H1 (cell line): ENCODE measurements at regions not wholly inside any gene's neighbourhood (a gene's known extent, or its start where the extent isn't known, plus 50 kb on each side); places are given as distances from the start of the nearest gene placed in this dataset.

ENCODE experiments used
- JUN ChIP-seq: IDR thresholded peaks from 2 replicates; pipeline ENCODE4 v1.6.1; 2011; ENCODE audit warnings: low read depth, mild to moderate bottlenecking, improper control_type of control experiment, low read length
- NRF1 ChIP-seq: IDR thresholded peaks from 2 replicates; pipeline ENCODE4 v1.6.1; 2011; ENCODE audit warnings: mild to moderate bottlenecking, low read depth, low read length, improper control_type of control experiment
- TF ChIP-seq, protein P1 (sequence below), 3 experiments: IDR thresholded peaks; 1 replicate in 2 of 3; 2 replicates in 1 of 3; pipeline versions ENCODE4 v1.5.1 to v1.6.1; 2011; ENCODE audit warnings: low read length in 3 of 3, mild to moderate bottlenecking in 3 of 3, inconsistent platforms in 2 of 3, low read depth in 1 of 3, moderate library complexity in 1 of 3; ENCODE audit not compliant: insufficient read depth in 1 of 3; ENCODE audit errors: control extremely low read depth in 1 of 3

DNA sequence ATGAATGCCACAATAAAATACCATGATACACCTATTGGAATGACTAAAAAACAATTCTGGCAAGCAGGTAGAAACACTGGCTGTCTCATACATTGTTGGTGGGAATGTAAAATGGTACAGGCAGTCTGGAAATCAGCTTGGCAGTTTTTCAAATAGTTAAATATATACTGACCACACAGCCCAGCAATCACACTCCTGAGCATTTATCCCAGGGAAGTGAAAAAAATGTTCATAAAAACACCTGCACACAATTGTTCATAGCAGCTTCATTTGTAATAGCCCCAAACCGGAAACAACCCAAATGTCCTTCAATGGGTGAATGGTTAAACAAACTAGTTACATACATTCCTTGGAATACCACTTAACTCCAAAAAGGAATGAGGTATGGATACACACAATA lies 137.2 kb downstream of the TFCP2L1 start:
- TF ChIP-seq, protein P1, sequence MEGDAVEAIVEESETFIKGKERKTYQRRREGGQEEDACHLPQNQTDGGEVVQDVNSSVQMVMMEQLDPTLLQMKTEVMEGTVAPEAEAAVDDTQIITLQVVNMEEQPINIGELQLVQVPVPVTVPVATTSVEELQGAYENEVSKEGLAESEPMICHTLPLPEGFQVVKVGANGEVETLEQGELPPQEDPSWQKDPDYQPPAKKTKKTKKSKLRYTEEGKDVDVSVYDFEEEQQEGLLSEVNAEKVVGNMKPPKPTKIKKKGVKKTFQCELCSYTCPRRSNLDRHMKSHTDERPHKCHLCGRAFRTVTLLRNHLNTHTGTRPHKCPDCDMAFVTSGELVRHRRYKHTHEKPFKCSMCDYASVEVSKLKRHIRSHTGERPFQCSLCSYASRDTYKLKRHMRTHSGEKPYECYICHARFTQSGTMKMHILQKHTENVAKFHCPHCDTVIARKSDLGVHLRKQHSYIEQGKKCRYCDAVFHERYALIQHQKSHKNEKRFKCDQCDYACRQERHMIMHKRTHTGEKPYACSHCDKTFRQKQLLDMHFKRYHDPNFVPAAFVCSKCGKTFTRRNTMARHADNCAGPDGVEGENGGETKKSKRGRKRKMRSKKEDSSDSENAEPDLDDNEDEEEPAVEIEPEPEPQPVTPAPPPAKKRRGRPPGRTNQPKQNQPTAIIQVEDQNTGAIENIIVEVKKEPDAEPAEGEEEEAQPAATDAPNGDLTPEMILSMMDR (IDR thresholded peaks at IDR 0.05; ENCODE audit: control extremely low read depth in 1 of 3, insufficient read depth in 1 of 3, low read depth in 1 of 3, low read length in 3 of 3), result no peak
- no peak for TF ChIP-seq JUN
- TF ChIP-seq NRF1, result no peak
